NCI-H1694 treated with DMSO at 0.1 percent for 48 hours (cell line): ENCODE measurements at regions not wholly inside any gene's neighbourhood (a gene's known extent, or its start where the extent isn't known, plus 50 kb on each side); places are given as distances from the start of the nearest gene placed in this dataset.

Experiments
- DNase-seq: peaks from one replicate; lab custom pipeline; 2025; lab: John Stamatoyannopoulos, UW

GRCh38 chr9:84450029-84450428 lies 109.5 kb upstream of the SLC28A3 start:
- DNase-seq: no peak

DNA sequence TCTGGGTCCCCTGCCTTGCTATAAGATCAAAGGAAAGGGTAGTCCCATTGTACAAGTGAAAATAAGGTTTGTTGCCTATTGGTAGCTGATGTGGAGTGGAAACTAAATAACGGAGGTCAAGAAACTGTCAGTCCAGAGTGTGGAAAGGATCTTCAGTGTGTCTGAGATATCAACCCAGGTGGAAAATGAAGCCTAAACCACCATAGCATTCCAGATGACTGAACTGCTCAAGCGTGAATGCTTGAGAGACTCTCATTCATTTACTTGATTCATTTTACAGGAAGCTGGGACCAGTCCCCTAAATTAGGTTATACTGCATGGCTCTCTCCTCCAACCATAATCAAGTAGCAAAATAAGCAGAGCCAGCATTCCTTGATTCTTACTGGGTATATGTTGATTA lies 116.0 kb upstream of the SLC28A3 start:
- DNase-seq: no peak

DNA sequence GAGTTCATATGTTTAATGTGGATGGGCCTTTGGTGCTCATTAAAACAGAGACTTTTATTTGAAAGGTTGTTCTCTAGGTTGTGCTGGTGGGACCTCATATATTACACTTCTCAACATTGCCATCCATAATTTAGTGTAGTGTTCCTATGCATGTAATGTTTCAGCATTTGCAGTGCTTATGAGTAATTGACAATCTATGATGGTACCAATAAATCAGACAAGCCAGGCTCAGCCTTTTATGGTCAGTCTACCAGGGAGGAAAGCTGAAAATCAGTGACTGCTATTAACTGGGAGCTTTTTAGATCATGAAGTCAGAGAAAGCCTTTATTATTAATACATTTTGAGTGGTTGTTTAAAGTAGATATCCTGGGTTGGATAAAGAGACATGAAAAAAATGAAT lies 120.1 kb upstream of the SLC28A3 start:
- DNase-seq: no peak

GRCh38 chr9:84463272-84463671 lies 122.7 kb upstream of the SLC28A3 start:
- no peak for DNase-seq

GRCh38 chr9:84466580-84467285 lies 126.2 kb upstream of the SLC28A3 start:
- DNase-seq: no peak

DNA sequence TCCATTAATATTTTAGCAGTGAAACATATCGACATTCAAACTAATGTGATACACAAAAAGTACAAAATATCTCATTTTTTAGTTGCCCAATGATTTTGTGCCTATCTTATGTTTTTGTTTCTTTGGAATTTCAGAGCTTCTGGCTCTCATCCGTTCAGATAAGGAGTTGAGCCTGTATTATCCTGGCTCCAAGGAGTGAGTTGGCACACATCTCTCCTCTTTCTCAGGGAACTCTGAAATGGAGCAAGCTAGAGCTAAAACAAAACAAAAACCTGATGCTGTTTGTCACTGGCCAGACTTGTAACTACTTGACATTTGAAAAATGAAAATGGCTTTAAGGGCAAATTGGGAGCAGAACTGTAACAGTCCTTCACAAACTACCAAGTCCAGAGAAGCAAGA lies 131.3 kb upstream of the SLC28A3 start:
- no peak for DNase-seq

GRCh38 chr9:84478996-84479395 lies 138.4 kb upstream of the SLC28A3 start:
- DNase-seq: no peak

DNA sequence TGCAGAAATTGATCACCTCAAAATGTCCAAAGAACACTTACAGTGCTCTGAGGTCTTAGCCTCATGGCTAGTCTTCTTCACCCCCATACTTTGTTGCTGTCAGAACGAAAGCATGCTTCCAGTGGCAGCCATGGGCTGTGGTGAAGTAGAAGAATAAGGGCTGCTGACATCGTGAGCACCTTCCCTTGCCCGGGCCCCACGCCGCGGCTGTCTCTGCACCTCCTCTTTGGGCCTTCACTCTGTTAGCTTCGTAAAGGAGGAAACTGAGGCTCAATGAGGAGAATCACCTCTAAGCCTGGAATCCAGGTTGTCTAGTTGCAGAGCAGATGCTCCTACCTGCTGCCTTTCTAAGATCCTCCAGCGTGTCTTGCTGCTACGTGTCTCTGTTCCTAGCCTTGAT lies 139.5 kb upstream of the SLC28A3 start:
- no peak for DNase-seq

GRCh38 chr9:84481231-84481630 lies 140.7 kb upstream of the SLC28A3 start:
- DNase-seq: no peak

GRCh38 chr9:84481636-84482218 lies 141.2 kb upstream of the SLC28A3 start:
- DNase-seq: no peak

- DNase-seq: no peak
These were observed 142.0 kb upstream of the SLC28A3 start for GRCh38 chr9:84482607-84483006.

- DNase-seq: no peak
These were observed 143.6 kb upstream of the SLC28A3 start for GRCh38 chr9:84484172-84484571.

GRCh38 chr9:84485539-84485938 lies 145.0 kb upstream of the SLC28A3 start:
- DNase-seq: no peak

DNA sequence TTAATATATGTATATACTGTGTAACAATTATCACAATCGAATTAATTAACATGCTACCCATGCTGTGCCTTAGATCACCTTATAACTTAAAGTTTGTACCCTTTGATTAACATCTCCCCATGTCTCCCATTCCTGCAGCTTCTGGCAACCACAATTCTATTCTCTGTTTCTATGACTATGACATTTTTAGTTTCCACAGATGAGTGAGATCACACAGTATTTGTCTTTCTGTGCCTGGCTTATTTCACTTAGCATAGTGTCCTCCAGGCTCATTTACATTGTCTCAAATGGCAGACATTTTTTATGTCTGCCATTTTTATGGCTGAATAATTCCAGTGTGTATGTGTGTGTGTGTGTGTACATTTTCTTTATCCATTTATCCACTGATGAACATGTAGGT lies 146.1 kb upstream of the SLC28A3 start:
- DNase-seq: no peak

- DNase-seq: no peak
These were observed 149.8 kb upstream of the SLC28A3 start for GRCh38 chr9:84490206-84490841.

DNA sequence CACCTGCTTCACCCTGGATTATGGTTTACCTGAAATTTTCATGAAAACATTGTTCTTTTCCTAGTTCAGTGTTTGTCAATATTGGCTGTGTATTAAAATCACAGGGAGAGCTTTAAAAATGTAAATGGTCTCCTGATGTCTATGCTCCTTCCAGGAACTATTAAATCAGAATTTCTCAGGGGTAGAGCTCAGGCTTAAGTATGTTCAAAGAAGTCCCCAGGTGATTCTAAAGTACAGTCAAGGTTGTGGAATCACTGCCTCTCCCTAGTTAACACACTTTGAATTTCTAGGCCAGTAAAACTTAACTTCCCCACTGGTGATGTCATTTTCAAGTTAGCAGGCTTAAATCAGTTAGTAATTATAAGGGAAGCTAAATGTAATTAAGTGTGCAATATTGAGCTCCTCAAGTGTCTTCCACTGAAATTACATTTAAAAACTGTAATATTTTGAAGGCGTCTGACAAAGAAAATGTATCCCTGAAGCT lies 150.3 kb upstream of the SLC28A3 start:
- no peak for DNase-seq

GRCh38 chr9:84492366-84493159 lies 152.0 kb upstream of the SLC28A3 start:
- no peak for DNase-seq

DNA sequence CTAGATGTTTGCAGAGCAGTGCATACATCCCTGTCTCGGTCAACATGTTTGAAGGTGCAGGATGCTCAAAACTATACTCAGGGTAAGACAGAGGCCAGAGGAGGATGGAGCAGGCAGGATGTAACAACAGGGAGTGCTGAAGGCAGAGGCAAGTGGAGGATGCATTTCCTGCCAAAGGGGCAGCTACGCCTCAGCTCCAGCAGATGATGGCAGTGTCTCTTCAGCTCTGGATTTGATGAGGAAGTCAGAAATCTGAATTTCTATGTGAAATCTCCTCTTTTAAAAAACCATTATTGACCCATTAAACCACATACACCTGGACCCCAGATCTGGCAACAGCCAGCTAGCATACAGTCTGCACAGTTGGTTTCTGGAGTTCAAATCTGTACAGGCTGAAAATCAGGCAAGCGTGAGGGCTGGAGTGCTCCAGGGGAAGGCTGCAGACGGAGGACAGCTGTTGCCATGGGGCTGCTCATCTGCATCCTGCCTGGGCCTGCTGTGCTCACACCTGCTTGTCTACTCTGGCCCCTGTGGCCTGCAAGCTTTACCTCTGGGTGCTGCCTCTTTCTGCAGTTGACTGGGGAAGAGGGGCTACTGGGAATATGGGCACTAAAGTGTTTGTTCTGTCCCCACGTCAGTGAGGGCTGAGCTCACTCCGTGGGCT lies 152.9 kb upstream of the SLC28A3 start:
- peak; percentile 3 for DNase-seq

DNA sequence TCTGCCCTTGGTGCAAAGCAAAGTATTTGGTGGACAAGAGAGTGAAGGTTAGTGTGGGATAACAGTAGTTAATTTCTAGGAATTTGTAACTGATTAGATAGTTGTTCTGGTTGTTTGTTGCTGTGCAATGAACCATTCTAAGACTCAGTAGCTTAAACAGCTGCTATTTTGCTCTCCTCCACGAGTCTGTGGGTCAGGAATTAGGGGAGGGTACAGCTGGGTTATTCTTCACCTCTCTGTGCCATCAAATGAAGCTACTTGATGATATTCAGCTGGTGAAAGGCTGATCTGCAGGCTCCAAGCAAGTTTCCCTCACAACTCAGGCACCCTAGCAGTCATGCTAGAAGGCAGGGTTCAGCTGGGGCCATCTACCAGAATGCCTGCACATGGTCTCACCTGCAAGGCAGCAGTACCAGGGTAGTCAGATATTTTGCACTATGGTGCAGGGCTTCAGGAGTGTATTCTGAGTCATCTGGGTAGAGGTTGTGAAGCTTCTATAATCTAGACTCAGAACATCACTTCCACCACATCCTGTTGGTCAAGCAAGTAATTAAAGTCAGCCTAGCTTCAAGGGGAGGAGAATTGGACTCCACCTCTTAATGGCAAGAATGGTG lies 159.5 kb upstream of the SLC28A3 start:
- no peak for DNase-seq

DNA sequence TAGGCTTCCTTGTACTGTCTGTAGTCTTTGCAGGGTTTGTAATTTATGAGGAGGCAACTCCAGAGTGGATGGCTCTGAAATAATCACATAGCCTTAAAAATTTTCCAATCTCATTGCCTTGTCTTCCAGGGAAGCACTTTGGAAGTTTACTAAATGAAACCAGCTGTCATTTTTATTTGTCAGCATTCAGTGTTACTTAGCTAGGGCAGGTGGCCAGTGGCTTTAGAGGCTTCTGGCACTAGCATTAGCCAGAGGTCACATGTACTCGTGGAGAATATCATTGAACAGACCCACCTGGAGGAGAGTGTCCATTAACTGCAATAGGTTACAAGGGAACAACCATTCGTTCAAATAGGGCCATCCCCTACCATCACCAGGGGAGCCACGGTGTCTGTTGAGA lies 160.3 kb upstream of the SLC28A3 start:
- no peak for DNase-seq

GRCh38 chr9:84501587-84501986 lies 161.0 kb upstream of the SLC28A3 start:
- no peak for DNase-seq

- no peak for DNase-seq
These were observed 161.5 kb upstream of the SLC28A3 start for GRCh38 chr9:84502066-84502465.
